Chondrocyte (in vitro differentiated cells): ENCODE measurements at regions not wholly inside any gene's neighbourhood (a gene's known extent, or its start where the extent isn't known, plus 50 kb on each side); places are given as distances from the start of the nearest gene placed in this dataset.
"Not testable (repeated sequence)": the region's sequence is repeated elsewhere in the genome, so short reads cannot be mapped to it uniquely, and the experiment has no call there.

Source experiments
- DNase-seq: peaks from one replicate; pipeline ENCODE4 v3.0.0; 2021; ENCODE audit warnings: mixed read lengths, low spot score
- H3K27ac Mint-ChIP-seq: one replicate; pipeline ENCODE4 v1.8.0; 2021; ENCODE audit warnings: mild to moderate bottlenecking, moderate library complexity, mixed read lengths; ENCODE audit not compliant: unreplicated experiment
- H3K27me3 Mint-ChIP-seq: 2 replicates; pipeline ENCODE4 v1.8.0; 2021; ENCODE audit warnings: low read depth, mixed read lengths
- H3K36me3 Mint-ChIP-seq: 2 replicates; pipeline ENCODE4 v1.8.0; 2021; ENCODE audit warnings: low read depth, mixed read lengths
- H3K4me1 Mint-ChIP-seq: 2 replicates; pipeline ENCODE4 v1.8.0; 2021; ENCODE audit warnings: low read depth, mild to moderate bottlenecking, mixed read lengths
- H3K4me3 Mint-ChIP-seq: one replicate; pipeline ENCODE4 v1.8.0; 2021; ENCODE audit warnings: mild to moderate bottlenecking, moderate library complexity, mixed read lengths; ENCODE audit not compliant: unreplicated experiment
- H3K9me3 Mint-ChIP-seq: 2 replicates; pipeline ENCODE4 v1.8.0; 2021; ENCODE audit warnings: low read depth, mixed read lengths
- CTCF ChIP-seq: fragments of 200-600 bp; sonication (generic); IDR thresholded peaks from 2 replicates; pipeline ENCODE4 v1.5.0; 2021; ENCODE audit warnings: antibody characterized with exemption, mild to moderate bottlenecking, moderate library complexity

DNA sequence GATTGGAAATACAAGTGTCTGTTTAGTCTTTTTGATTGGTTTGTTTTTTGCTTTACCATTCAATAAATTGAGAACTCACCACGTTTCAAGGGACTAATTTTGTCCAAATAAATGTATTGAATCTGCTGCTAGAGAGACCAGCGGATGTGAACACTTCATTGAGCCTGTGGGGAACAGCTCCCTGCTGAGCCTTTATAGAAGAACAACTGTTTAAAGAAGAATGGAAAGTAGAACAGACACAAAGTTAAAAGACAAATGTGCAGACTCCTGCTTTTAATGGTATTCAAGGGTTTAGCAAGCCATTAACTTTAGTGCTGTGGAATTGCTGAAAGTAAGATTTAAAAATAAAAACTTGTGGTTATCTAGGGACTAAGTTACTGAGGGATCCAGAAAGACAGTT lies 817.7 kb upstream of the B3GALT2 start:
- no peaks in the 10 kb centered on the region for H3K27me3 Mint-ChIP-seq
- no peak for TF ChIP-seq CTCF
- H3K9me3 Mint-ChIP-seq = peaks cover 3% of the 10 kb centered on the region
- no peaks in the 10 kb centered on the region for H3K36me3 Mint-ChIP-seq
- no peak overlapping the region for H3K27ac Mint-ChIP-seq
- H3K4me1 Mint-ChIP-seq = no peaks in the 10 kb centered on the region
- no peak for DNase-seq
- no peak overlapping the region for H3K4me3 Mint-ChIP-seq

DNA sequence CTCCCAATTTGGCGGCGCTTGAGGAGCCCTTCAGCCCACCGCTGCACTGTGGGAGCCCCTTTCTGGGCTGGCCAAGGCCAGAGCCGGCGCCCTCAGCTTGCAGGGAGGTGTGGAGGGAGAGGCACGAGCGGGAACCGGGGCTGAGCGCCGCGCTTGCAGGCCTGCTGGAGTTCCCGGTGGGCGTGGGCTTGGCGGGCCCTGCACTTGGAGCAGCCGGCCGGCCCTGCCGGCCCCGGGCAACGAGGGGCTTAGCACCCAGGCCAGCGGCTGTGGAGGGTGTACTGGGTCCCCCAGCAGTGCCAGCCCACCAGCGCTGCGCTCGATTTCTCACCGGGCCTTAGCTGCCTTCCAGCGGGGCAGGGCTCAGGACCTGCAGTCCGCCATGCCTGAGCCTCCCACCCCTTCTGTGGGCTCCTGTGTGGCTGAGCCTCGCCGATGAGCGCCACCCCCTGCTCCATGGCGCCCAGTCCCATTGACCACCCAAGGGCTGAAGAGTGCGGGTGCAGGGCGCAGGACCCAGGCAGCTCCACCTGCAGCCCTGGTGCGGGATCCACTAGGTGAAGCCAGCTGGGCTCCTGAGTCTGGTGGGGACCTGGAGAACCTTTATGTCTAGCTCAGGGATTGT lies 815.4 kb upstream of the B3GALT2 start:
- H3K9me3 Mint-ChIP-seq, H3K36me3 Mint-ChIP-seq, H3K27me3 Mint-ChIP-seq, H3K27ac Mint-ChIP-seq, H3K4me1 Mint-ChIP-seq, DNase-seq, H3K4me3 Mint-ChIP-seq: not testable (repeated sequence)

- DNase-seq = no peak
- no peak overlapping the region for H3K4me3 Mint-ChIP-seq
- H3K9me3 Mint-ChIP-seq = peaks cover 55% of the 10 kb centered on the region
- no peak for TF ChIP-seq CTCF
- H3K36me3 Mint-ChIP-seq = peaks cover 4% of the 10 kb centered on the region
- H3K27me3 Mint-ChIP-seq = no peaks in the 10 kb centered on the region
- H3K27ac Mint-ChIP-seq = no peak overlapping the region
- H3K4me1 Mint-ChIP-seq = no peaks in the 10 kb centered on the region
Observed at GRCh38 chr1:193988885-193989284, 802.5 kb upstream of the B3GALT2 start.

DNA sequence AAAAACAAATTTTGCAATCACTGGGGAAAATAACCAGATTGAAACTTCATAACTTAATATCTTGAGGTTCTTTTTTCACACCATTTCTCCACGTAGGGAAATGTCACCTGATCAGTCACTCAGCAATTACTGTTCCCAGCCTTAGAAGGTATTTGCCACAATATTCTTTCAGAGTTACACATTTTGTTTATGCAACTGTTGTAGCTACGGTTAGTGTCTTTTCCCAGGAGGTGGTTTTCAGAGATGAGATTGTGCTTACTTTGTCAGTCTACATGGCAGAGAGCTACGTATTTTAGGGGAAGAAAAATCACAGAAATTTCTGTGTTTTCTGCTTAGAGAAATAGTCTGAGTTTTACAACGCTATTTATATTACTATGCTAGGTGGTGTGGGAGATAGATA lies 792.8 kb upstream of the B3GALT2 start:
- no peak overlapping the region for H3K27ac Mint-ChIP-seq
- no peaks in the 10 kb centered on the region for H3K36me3 Mint-ChIP-seq
- no peaks in the 10 kb centered on the region for H3K4me1 Mint-ChIP-seq
- no peak for DNase-seq
- TF ChIP-seq CTCF = no peak
- H3K4me3 Mint-ChIP-seq = no peak overlapping the region
- H3K9me3 Mint-ChIP-seq = peaks cover 3% of the 10 kb centered on the region
- H3K27me3 Mint-ChIP-seq = no peaks in the 10 kb centered on the region

- Mint-ChIP-seq H3K27me3 (no peaks in the 10 kb centered on the region), H3K27ac (no peak overlapping the region), H3K36me3 (no peaks in the 10 kb centered on the region), H3K9me3 (no peaks in the 10 kb centered on the region), H3K4me1 (peaks cover 4% of the 10 kb centered on the region), H3K4me3 (no peak overlapping the region)
- no peak for TF ChIP-seq CTCF
- DNase-seq = no peak
Observed at GRCh38 chr1:193974286-193974798, 787.9 kb upstream of the B3GALT2 start.

DNA sequence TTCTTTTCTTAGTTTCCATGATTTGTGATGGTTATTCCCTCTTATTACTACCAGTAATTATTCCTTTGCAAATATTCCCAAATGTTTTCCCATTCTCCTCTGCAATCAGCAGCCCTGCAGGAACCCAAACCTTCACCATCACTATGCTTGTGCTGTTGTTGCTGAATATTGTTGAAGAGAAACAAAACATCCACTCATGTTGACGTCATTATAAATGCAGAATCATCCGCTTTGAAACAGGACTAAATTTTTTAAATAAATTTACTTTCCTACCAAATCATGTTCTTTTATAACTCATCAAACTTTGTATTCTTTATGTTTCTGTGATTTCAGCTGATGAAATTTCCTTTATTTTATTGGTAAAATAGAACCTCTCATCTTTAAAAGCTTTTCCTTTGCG lies 787.0 kb upstream of the B3GALT2 start:
- no peaks in the 10 kb centered on the region for H3K27me3 Mint-ChIP-seq
- H3K4me3 Mint-ChIP-seq = no peak overlapping the region
- no peak overlapping the region for H3K27ac Mint-ChIP-seq
- H3K4me1 Mint-ChIP-seq = peaks cover 4% of the 10 kb centered on the region
- H3K36me3 Mint-ChIP-seq = no peaks in the 10 kb centered on the region
- DNase-seq = no peak
- no peaks in the 10 kb centered on the region for H3K9me3 Mint-ChIP-seq
- TF ChIP-seq CTCF = no peak
